ENCODE measurements at regions not wholly inside any gene's neighbourhood (a gene's known extent, or its start where the extent isn't known, plus 50 kb on each side); places are given as distances from the start of the nearest gene placed in this dataset.

DNA sequence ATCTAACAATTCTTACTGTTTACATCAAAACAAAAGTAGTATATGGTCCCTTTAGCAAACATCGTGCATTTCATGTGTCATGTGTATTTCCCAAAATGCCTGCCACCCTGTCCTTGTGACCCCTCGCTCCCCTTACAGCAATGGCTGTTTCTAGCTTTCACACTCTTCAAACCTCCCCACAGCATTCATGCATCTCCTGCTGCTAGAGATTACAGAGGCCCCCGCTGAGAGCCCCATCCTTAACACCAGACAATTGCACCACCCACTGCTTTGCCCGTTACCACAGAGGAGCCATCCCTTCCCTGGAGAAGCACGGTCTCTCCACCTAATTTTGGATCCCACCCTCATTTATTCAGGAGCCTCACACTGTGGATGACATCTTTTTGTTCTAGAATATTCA lies 149.7 kb upstream of the IRX4 start:
- no peak overlapping the region for H3K4me2 ChIP-seq (ENCODE audit: low read length)
- H3K9me2 ChIP-seq (ENCODE audit: low read depth, low read length), result no peaks in the 10 kb centered on the region
- H3K4me1 ChIP-seq (ENCODE audit: insufficient read depth, low read length, severe bottlenecking), result no peaks in the 10 kb centered on the region
- no peak overlapping the region for H3K4me3 ChIP-seq (ENCODE audit: low read depth, low read length, poor library complexity, severe bottlenecking)
- no peaks in the 10 kb centered on the region for H3F3A ChIP-seq (ENCODE audit: insufficient read depth, low read length)
- no peaks in the 10 kb centered on the region for H4K20me1 ChIP-seq (ENCODE audit: insufficient read depth, low read length)
- TF ChIP-seq EZH2 (IDR thresholded peaks at IDR 0.05; ENCODE audit: borderline replicate concordance, low read length), result no peak
- no peak for TF ChIP-seq CTCF (IDR thresholded peaks at IDR 0.05; ENCODE audit: low read length)
- H3K9me3 ChIP-seq (ENCODE audit: low read length), result no peaks in the 10 kb centered on the region
- no peak overlapping the region for H3K27ac ChIP-seq (ENCODE audit: low read depth, low read length, poor library complexity, severe bottlenecking)
- H3K27me3 ChIP-seq (ENCODE audit: insufficient read depth, low read length), result no peaks in the 10 kb centered on the region; the same call in 1 of the 2 replicates
- H3K79me2 ChIP-seq (ENCODE audit: insufficient read depth, low read length), result no peaks in the 10 kb centered on the region
- no peak overlapping the region for H3K9ac ChIP-seq (ENCODE audit: low read length)
- H3K36me3 ChIP-seq (ENCODE audit: insufficient read depth, low read length), result no peaks in the 10 kb centered on the region
- no peak overlapping the region for H2AFZ ChIP-seq (ENCODE audit: low read length)

- Histone ChIP-seq H4K20me1 (ENCODE audit: insufficient read depth, low read length) (no peaks in the 10 kb centered on the region), H3K9me2 (ENCODE audit: low read depth, low read length) (no peaks in the 10 kb centered on the region), H3K36me3 (ENCODE audit: insufficient read depth, low read length) (no peaks in the 10 kb centered on the region), H3K79me2 (ENCODE audit: insufficient read depth, low read length) (no peaks in the 10 kb centered on the region), H3K27ac (ENCODE audit: low read depth, low read length, poor library complexity, severe bottlenecking) (no peak overlapping the region), H3K4me1 (ENCODE audit: insufficient read depth, low read length, severe bottlenecking) (no peaks in the 10 kb centered on the region), H3K9me3 (ENCODE audit: low read length) (no peaks in the 10 kb centered on the region), H3K9ac (ENCODE audit: low read length) (no peak overlapping the region), H3K4me3 (ENCODE audit: low read depth, low read length, poor library complexity, severe bottlenecking) (no peak overlapping the region), H2AFZ (ENCODE audit: low read length) (no peak overlapping the region), H3K4me2 (ENCODE audit: low read length) (no peak overlapping the region), H3F3A (ENCODE audit: insufficient read depth, low read length) (no peaks in the 10 kb centered on the region), H3K27me3 (ENCODE audit: insufficient read depth, low read length) (no peaks in the 10 kb centered on the region; the same call in 1 of the 2 replicates)
- TF ChIP-seq EZH2 (IDR thresholded peaks at IDR 0.05; ENCODE audit: borderline replicate concordance, low read length), result no peak
- no peak for TF ChIP-seq CTCF (IDR thresholded peaks at IDR 0.05; ENCODE audit: low read length)
Observed at GRCh38 chr5:2031581-2031980, 148.9 kb upstream of the IRX4 start.

DNA sequence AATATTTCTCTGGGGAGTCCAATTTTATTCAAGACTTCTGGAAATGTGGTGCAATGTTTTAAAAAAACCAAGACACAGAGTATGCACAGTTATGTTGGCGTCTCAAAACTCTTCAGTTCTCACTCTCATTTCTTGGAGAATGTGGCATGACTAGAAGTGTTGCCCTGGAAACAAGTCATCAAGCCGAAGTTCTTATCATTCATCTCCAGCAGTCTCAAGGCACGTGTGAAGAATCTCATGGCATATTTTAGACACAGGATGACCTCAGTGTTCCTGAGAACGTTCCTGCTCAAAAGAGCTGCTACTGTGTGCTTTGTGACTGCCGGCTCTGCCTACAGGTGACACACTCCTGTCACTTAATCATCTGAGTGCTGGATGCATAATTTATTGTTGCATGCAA lies 147.4 kb upstream of the IRX4 start:
- Histone ChIP-seq H3F3A (ENCODE audit: insufficient read depth, low read length) (no peaks in the 10 kb centered on the region), H3K4me3 (ENCODE audit: low read depth, low read length, poor library complexity, severe bottlenecking) (no peak overlapping the region), H3K9me3 (ENCODE audit: low read length) (no peaks in the 10 kb centered on the region), H3K79me2 (ENCODE audit: insufficient read depth, low read length) (no peaks in the 10 kb centered on the region), H3K9ac (ENCODE audit: low read length) (no peak overlapping the region), H3K9me2 (ENCODE audit: low read depth, low read length) (no peaks in the 10 kb centered on the region), H3K4me1 (ENCODE audit: insufficient read depth, low read length, severe bottlenecking) (no peaks in the 10 kb centered on the region), H3K27me3 (ENCODE audit: insufficient read depth, low read length) (no peaks in the 10 kb centered on the region; the same call in 1 of the 2 replicates), H3K27ac (ENCODE audit: low read depth, low read length, poor library complexity, severe bottlenecking) (no peak overlapping the region), H4K20me1 (ENCODE audit: insufficient read depth, low read length) (no peaks in the 10 kb centered on the region), H2AFZ (ENCODE audit: low read length) (no peak overlapping the region), H3K36me3 (ENCODE audit: insufficient read depth, low read length) (no peaks in the 10 kb centered on the region), H3K4me2 (ENCODE audit: low read length) (no peak overlapping the region)
- TF ChIP-seq CTCF (IDR thresholded peaks at IDR 0.05; ENCODE audit: low read length), result no peak
- no peak for TF ChIP-seq EZH2 (IDR thresholded peaks at IDR 0.05; ENCODE audit: borderline replicate concordance, low read length)

Data from OCI-LY1 (cell line).